Peyer's patch (tissue), 4 donors: ENCODE measurements at regions not wholly inside any gene's neighbourhood (a gene's known extent, or its start where the extent isn't known, plus 50 kb on each side); places are given as distances from the start of the nearest gene placed in this dataset.

Experiments
- CTCF ChIP-seq, 6 experiments: fragments of 450-650 bp in 4 of 6; fragments of 200-600 bp in 2 of 6; sonication (generic) in 1 of 6; IDR thresholded peaks; one replicate each; pipeline ENCODE4 v1.5.1; 2017 to 2019; ENCODE audit warnings: antibody characterized with exemption in 6 of 6, mild to moderate bottlenecking in 3 of 6, moderate library complexity in 1 of 6
- POLR2A ChIP-seq, 2 donors: fragments of 450-650 bp; IDR thresholded peaks; one replicate each; pipeline ENCODE4 v1.5.1; 2017; ENCODE audit warnings: antibody characterized with exemption in 2 of 2, mild to moderate bottlenecking in 2 of 2, moderate library complexity in 2 of 2

GRCh38 chr4:188688956-188689355, 549.7 kb downstream of the TRIML1 start:
- TF ChIP-seq CTCF (IDR thresholded peaks at IDR 0.05) = no peak
- TF ChIP-seq POLR2A (IDR thresholded peaks at IDR 0.05) = no peak
